GM23338 (cell line): ENCODE measurements at regions not wholly inside any gene's neighbourhood (a gene's known extent, or its start where the extent isn't known, plus 50 kb on each side); places are given as distances from the start of the nearest gene placed in this dataset.

Source experiments
- ATAC-seq: fragments of 200-7000 bp; cut with Tn5 transposase; 3 replicates; pipeline ENCODE4 v1.9.1; 2020
- DNase-seq: peaks from one replicate; pipeline ENCODE4 v3.0.0-alpha.2; 2015; ENCODE audit warnings: low spot score
- H2AFZ ChIP-seq: fragments of 200-600 bp; sonication (generic); 2 replicates; pipeline ENCODE4 v1.8.0; 2016; ENCODE audit warnings: antibody characterized with exemption, mild to moderate bottlenecking, moderate library complexity
- H3F3A ChIP-seq: fragments of 200-600 bp; sonication (generic); replicated peaks from 2 replicates; pipeline ENCODE4 v1.8.0; 2017; ENCODE audit warnings: antibody characterized with exemption, mixed run types, low read depth
- H3K27ac ChIP-seq: fragments of 200-600 bp; sonication (generic); 2 replicates; pipeline ENCODE4 v1.6.1; 2016; ENCODE audit warnings: low read depth
- H3K27me3 ChIP-seq: fragments of 200-600 bp; sonication (generic); 2 replicates; pipeline ENCODE4 v1.8.0; 2016; ENCODE audit warnings: mild to moderate bottlenecking, mixed run types, moderate library complexity; ENCODE audit not compliant: insufficient read depth
- H3K36me3 ChIP-seq: fragments of 200-600 bp; sonication (generic); 2 replicates; pipeline ENCODE4 v1.8.0; 2016; ENCODE audit warnings: mild to moderate bottlenecking; ENCODE audit not compliant: insufficient read depth
- H3K4me1 ChIP-seq: fragments of 200-600 bp; sonication (generic); 2 replicates; pipeline ENCODE4 v1.8.0; 2016; ENCODE audit warnings: mild to moderate bottlenecking, moderate library complexity; ENCODE audit not compliant: insufficient read depth
- H3K4me2 ChIP-seq: fragments of 200-600 bp; sonication (generic); 2 replicates; pipeline ENCODE4 v1.7.1; 2017; ENCODE audit warnings: mixed run types
- H3K4me3 ChIP-seq: fragments of 200-600 bp; sonication (generic); 2 replicates; pipeline ENCODE4 v1.6.1; 2016; ENCODE audit warnings: mixed run types
- H3K79me2 ChIP-seq: fragments of 200-600 bp; sonication (generic); replicated peaks from 2 replicates; pipeline ENCODE4 v1.8.0; 2017; ENCODE audit warnings: mild to moderate bottlenecking; ENCODE audit not compliant: insufficient read depth
- H3K9me2 ChIP-seq: fragments of 200-600 bp; sonication (generic); 2 replicates; pipeline ENCODE4 v1.8.0; 2017; ENCODE audit not compliant: insufficient read depth
- H4K20me1 ChIP-seq: fragments of 200-600 bp; sonication (generic); replicated peaks from 2 replicates; pipeline ENCODE4 v1.8.0; 2017; ENCODE audit warnings: mild to moderate bottlenecking; ENCODE audit not compliant: insufficient read depth
- H3K27ac Mint-ChIP-seq: 2 replicates; pipeline ENCODE4 v1.8.0; 2020; ENCODE audit warnings: inconsistent platforms, mild to moderate bottlenecking, moderate library complexity, mixed read lengths
- H3K27me3 Mint-ChIP-seq: 3 replicates; pipeline ENCODE4 v1.8.0; 2022; ENCODE audit warnings: low read depth, mild to moderate bottlenecking, moderate library complexity, mixed read lengths, inconsistent platforms; ENCODE audit not compliant: insufficient read depth, poor library complexity
- H3K36me3 Mint-ChIP-seq: 3 replicates; pipeline ENCODE4 v1.8.0; 2021; ENCODE audit warnings: low read depth, mild to moderate bottlenecking, inconsistent platforms, moderate library complexity, mixed read lengths
- H3K4me1 Mint-ChIP-seq: 3 replicates; pipeline ENCODE4 v1.8.0; 2020; ENCODE audit warnings: mild to moderate bottlenecking, inconsistent platforms, mixed read lengths
- H3K4me3 Mint-ChIP-seq: 3 replicates; pipeline ENCODE4 v1.8.0; 2021; ENCODE audit warnings: moderate library complexity, mild to moderate bottlenecking, inconsistent platforms, mixed read lengths
- H3K9me3 Mint-ChIP-seq: 3 replicates; pipeline ENCODE4 v1.8.0; 2020; ENCODE audit warnings: moderate library complexity, mild to moderate bottlenecking, inconsistent platforms, mixed read lengths
- EZH2 ChIP-seq: fragments of 200-600 bp; sonication (generic); IDR thresholded peaks from one replicate; pipeline ENCODE4 v1.8.0; 2017; ENCODE audit warnings: antibody characterized with exemption, mild to moderate bottlenecking, low read depth; ENCODE audit not compliant: unreplicated experiment
- EZH2phosphoT487 ChIP-seq: fragments of 200-600 bp; sonication (generic); IDR thresholded peaks from one replicate; pipeline ENCODE4 v1.8.1; 2018; ENCODE audit warnings: antibody characterized with exemption; ENCODE audit not compliant: unreplicated experiment
- NANOG ChIP-seq: IDR thresholded peaks from 2 replicates; pipeline ENCODE4 v1.6.1; 2016; ENCODE audit warnings: antibody characterized with exemption, borderline replicate concordance
- POLR2AphosphoS5 ChIP-seq: IDR thresholded peaks from 2 replicates; pipeline ENCODE4 v1.6.1; 2016; ENCODE audit warnings: antibody characterized with exemption, low read depth
- STAT1 ChIP-seq: IDR thresholded peaks from one replicate; pipeline ENCODE4 v1.6.1; 2016; ENCODE audit warnings: antibody characterized with exemption; ENCODE audit not compliant: unreplicated experiment
- ZNF114 ChIP-seq: fragments of 250-450 bp; sonication (Bioruptor Pico); IDR thresholded peaks from 2 replicates; pipeline ENCODE4 v1.5.0; 2020; ENCODE audit warnings: mild to moderate bottlenecking, moderate library complexity
- ZNF331 ChIP-seq: fragments of 250-450 bp; sonication (Bioruptor Pico); IDR thresholded peaks from 2 replicates; pipeline ENCODE4 v1.5.0; 2020; ENCODE audit warnings: low read depth, mild to moderate bottlenecking, moderate library complexity
- TF ChIP-seq, protein P1 (sequence below): fragments of 250-450 bp; sonication (Bioruptor Pico); IDR thresholded peaks from 2 replicates; pipeline ENCODE4 v1.5.0; 2020; ENCODE audit warnings: mild to moderate bottlenecking, moderate library complexity
- TF ChIP-seq, protein P2 (sequence below): IDR thresholded peaks from 2 replicates; pipeline ENCODE4 v1.6.1; 2016; ENCODE audit warnings: antibody characterized with exemption
- TF ChIP-seq, protein P3 (sequence below), 2 experiments: fragments of 200-600 bp in 1 of 2; sonication (generic) in 1 of 2; conservative IDR thresholded peaks; 2 replicates each; pipeline versions ENCODE4 v1.5.1 to v1.6.1; 2016 to 2017; ENCODE audit warnings: antibody characterized with exemption in 2 of 2, low read depth in 2 of 2, mild to moderate bottlenecking in 2 of 2, moderate library complexity in 1 of 2

DNA sequence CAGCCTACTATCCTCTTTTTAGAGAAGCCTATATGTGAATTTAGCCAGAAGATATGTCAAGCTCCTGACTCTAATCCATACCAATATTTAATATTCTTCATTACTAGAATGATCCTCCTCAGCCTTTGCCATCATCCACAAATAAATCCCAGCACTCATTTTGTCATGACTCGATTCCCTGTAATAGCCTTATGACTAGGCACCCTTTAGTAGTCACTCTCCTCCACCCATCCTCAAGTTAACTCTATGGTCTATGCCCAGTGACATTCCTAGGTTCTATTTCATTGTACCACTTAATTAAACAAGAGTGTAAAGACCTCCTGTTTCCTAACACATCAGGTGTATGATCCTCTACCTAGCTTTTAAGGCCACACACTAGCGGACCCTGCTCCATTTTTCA lies 450.4 kb upstream of the CITED2 start:
- H2AFZ ChIP-seq = no peak overlapping the region
- H3K27me3 Mint-ChIP-seq = peaks cover 2% of the 10 kb centered on the region
- H3K79me2 ChIP-seq = no peaks in the 10 kb centered on the region
- no peaks in the 10 kb centered on the region for H3K9me3 Mint-ChIP-seq
- no peaks in the 10 kb centered on the region for H3F3A ChIP-seq
- H3K4me3 Mint-ChIP-seq = no peak overlapping the region
- H3K4me3 ChIP-seq = no peak overlapping the region
- no peak for DNase-seq
- TF ChIP-seq EZH2phosphoT487 = no peak
- TF ChIP-seq, protein P1, sequence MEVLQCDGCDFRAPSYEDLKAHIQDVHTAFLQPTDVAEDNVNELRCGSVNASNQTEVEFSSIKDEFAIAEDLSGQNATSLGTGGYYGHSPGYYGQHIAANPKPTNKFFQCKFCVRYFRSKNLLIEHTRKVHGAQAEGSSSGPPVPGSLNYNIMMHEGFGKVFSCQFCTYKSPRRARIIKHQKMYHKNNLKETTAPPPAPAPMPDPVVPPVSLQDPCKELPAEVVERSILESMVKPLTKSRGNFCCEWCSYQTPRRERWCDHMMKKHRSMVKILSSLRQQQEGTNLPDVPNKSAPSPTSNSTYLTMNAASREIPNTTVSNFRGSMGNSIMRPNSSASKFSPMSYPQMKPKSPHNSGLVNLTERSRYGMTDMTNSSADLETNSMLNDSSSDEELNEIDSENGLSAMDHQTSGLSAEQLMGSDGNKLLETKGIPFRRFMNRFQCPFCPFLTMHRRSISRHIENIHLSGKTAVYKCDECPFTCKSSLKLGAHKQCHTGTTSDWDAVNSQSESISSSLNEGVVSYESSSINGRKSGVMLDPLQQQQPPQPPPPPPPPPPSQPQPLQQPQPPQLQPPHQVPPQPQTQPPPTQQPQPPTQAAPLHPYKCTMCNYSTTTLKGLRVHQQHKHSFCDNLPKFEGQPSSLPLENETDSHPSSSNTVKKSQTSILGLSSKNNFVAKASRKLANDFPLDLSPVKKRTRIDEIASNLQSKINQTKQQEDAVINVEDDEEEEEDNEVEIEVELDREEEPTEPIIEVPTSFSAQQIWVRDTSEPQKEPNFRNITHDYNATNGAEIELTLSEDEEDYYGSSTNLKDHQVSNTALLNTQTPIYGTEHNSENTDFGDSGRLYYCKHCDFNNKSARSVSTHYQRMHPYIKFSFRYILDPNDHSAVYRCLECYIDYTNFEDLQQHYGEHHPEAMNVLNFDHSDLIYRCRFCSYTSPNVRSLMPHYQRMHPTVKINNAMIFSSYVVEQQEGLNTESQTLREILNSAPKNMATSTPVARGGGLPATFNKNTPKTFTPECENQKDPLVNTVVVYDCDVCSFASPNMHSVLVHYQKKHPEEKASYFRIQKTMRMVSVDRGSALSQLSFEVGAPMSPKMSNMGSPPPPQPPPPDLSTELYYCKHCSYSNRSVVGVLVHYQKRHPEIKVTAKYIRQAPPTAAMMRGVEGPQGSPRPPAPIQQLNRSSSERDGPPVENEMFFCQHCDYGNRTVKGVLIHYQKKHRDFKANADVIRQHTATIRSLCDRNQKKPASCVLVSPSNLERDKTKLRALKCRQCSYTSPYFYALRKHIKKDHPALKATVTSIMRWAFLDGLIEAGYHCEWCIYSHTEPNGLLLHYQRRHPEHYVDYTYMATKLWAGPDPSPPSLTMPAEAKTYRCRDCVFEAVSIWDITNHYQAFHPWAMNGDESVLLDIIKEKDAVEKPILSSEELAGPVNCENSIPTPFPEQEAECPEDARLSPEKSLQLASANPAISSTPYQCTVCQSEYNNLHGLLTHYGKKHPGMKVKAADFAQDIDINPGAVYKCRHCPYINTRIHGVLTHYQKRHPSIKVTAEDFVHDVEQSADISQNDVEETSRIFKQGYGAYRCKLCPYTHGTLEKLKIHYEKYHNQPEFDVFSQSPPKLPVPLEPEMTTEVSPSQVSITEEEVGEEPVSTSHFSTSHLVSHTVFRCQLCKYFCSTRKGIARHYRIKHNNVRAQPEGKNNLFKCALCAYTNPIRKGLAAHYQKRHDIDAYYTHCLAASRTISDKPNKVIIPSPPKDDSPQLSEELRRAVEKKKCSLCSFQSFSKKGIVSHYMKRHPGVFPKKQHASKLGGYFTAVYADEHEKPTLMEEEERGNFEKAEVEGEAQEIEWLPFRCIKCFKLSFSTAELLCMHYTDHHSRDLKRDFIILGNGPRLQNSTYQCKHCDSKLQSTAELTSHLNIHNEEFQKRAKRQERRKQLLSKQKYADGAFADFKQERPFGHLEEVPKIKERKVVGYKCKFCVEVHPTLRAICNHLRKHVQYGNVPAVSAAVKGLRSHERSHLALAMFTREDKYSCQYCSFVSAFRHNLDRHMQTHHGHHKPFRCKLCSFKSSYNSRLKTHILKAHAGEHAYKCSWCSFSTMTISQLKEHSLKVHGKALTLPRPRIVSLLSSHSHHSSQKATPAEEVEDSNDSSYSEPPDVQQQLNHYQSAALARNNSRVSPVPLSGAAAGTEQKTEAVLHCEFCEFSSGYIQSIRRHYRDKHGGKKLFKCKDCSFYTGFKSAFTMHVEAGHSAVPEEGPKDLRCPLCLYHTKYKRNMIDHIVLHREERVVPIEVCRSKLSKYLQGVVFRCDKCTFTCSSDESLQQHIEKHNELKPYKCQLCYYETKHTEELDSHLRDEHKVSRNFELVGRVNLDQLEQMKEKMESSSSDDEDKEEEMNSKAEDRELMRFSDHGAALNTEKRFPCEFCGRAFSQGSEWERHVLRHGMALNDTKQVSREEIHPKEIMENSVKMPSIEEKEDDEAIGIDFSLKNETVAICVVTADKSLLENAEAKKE (CRISPR knock-in tag) = no peak
- no peak for TF ChIP-seq POLR2AphosphoS5
- H4K20me1 ChIP-seq = no peaks in the 10 kb centered on the region
- no peak overlapping the region for H3K27ac Mint-ChIP-seq
- no peak overlapping the region for H3K27ac ChIP-seq
- H3K27me3 ChIP-seq = no peaks in the 10 kb centered on the region
- H3K4me2 ChIP-seq = no peak overlapping the region
- no peaks in the 10 kb centered on the region for H3K36me3 ChIP-seq
- peaks cover 14% of the 10 kb centered on the region; the same call in 1 of the 2 replicates for H3K9me2 ChIP-seq
- no peak for ATAC-seq
- H3K36me3 Mint-ChIP-seq = no peaks in the 10 kb centered on the region
- no peaks in the 10 kb centered on the region for H3K4me1 ChIP-seq
- no peaks in the 10 kb centered on the region for H3K4me1 Mint-ChIP-seq

DNA sequence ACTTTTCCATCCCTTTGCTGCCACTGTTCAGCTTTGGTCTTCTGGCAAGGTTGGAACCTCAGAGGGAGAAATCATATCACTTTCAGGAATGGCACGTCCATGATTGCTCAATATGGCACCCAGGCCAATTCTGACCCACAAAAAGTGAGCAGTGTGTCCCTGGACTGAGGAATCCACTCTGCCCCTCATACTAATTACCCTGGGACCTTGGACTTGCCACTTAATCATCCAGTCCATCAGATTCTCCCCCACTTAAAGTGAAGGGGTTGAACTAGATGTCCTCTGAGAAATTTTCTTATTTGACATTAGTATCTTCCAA lies 449.3 kb upstream of the CITED2 start:
- no peaks in the 10 kb centered on the region for H3K36me3 ChIP-seq
- H3F3A ChIP-seq = no peaks in the 10 kb centered on the region
- H3K4me3 Mint-ChIP-seq = no peak overlapping the region
- no peak for DNase-seq
- H2AFZ ChIP-seq = no peak overlapping the region
- H3K79me2 ChIP-seq = no peaks in the 10 kb centered on the region
- H4K20me1 ChIP-seq = no peaks in the 10 kb centered on the region
- H3K4me1 ChIP-seq = no peaks in the 10 kb centered on the region
- no peaks in the 10 kb centered on the region for H3K27me3 ChIP-seq
- H3K27me3 Mint-ChIP-seq = peaks cover 2% of the 10 kb centered on the region
- H3K27ac Mint-ChIP-seq = no peak overlapping the region
- no peak overlapping the region for H3K4me3 ChIP-seq
- no peak overlapping the region for H3K4me2 ChIP-seq
- H3K4me1 Mint-ChIP-seq = no peaks in the 10 kb centered on the region
- no peak overlapping the region for H3K27ac ChIP-seq
- no peaks in the 10 kb centered on the region for H3K9me3 Mint-ChIP-seq
- peaks cover 15% of the 10 kb centered on the region; the same call in 1 of the 2 replicates for H3K9me2 ChIP-seq
- no peak for ATAC-seq
- H3K36me3 Mint-ChIP-seq = no peaks in the 10 kb centered on the region
- TF ChIP-seq, protein P2, sequence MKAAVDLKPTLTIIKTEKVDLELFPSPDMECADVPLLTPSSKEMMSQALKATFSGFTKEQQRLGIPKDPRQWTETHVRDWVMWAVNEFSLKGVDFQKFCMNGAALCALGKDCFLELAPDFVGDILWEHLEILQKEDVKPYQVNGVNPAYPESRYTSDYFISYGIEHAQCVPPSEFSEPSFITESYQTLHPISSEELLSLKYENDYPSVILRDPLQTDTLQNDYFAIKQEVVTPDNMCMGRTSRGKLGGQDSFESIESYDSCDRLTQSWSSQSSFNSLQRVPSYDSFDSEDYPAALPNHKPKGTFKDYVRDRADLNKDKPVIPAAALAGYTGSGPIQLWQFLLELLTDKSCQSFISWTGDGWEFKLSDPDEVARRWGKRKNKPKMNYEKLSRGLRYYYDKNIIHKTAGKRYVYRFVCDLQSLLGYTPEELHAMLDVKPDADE = no peak
- TF ChIP-seq POLR2AphosphoS5 = no peak
- no peak for TF ChIP-seq STAT1
- TF ChIP-seq ZNF114 (CRISPR knock-in tag) = no peak
- TF ChIP-seq, protein P3, sequence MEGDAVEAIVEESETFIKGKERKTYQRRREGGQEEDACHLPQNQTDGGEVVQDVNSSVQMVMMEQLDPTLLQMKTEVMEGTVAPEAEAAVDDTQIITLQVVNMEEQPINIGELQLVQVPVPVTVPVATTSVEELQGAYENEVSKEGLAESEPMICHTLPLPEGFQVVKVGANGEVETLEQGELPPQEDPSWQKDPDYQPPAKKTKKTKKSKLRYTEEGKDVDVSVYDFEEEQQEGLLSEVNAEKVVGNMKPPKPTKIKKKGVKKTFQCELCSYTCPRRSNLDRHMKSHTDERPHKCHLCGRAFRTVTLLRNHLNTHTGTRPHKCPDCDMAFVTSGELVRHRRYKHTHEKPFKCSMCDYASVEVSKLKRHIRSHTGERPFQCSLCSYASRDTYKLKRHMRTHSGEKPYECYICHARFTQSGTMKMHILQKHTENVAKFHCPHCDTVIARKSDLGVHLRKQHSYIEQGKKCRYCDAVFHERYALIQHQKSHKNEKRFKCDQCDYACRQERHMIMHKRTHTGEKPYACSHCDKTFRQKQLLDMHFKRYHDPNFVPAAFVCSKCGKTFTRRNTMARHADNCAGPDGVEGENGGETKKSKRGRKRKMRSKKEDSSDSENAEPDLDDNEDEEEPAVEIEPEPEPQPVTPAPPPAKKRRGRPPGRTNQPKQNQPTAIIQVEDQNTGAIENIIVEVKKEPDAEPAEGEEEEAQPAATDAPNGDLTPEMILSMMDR (conservative IDR thresholded peaks at IDR 0.05; ENCODE audit: low read depth in 2 of 2) = no peak
- no peak for TF ChIP-seq ZNF331 (CRISPR knock-in tag)
- TF ChIP-seq EZH2 = no peak
- TF ChIP-seq NANOG = no peak
